RPMI7951 (cell line): ENCODE measurements at regions not wholly inside any gene's neighbourhood (a gene's known extent, or its start where the extent isn't known, plus 50 kb on each side); places are given as distances from the start of the nearest gene placed in this dataset.

Experiments
- DNase-seq: peaks from one replicate; pipeline ENCODE4 v3.0.0-alpha.2; 2012; ENCODE audit warnings: low read depth

GRCh38 chr3:87175732-87176131 lies 51.4 kb upstream of the CHMP2B start:
- DNase-seq, result no peak

- DNase-seq, result no peak
These were observed 53.3 kb upstream of the CHMP2B start for GRCh38 chr3:87173776-87174175.

- no peak for DNase-seq
These were observed 54.0 kb upstream of the CHMP2B start for GRCh38 chr3:87173071-87173470.

DNA sequence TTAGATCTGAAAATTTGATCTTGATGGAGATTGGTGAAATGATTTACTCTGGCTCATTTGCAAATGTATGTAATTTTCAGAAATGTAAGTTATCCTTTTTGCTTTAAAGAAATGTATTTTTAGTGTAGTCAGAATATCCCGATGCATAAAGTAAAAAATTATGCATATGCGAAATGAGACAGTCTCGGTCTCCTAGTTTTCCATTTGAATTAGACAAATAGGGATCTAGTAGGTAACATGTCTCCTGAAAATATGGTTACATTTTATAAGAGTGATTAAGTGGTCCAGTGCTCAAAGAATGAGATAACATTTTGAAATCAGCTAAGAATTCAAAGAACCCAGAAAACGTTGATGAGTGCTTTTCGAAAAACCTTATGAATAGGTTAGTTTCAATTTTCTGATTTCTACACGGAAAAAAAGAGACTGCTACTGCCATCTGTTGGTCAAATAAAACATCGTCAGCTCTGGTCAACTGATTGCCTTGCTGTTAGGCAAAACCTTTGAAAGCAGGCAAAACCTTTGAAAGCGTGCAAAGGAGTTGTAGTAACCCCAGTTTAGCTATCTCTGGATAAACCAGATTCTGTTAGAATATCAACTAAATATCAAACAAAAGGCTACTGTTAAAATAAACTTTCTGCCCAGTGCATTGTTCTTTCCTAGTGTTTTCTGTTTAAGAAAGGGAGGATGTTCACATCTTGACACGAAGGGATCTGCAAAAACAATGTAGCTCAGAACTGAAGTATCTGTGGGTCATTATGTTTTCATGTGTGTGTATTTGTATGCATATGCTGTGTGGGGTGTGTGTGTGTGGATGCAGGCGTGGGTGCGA lies 59.3 kb upstream of the CHMP2B start:
- peak; percentile 58 for DNase-seq

DNA sequence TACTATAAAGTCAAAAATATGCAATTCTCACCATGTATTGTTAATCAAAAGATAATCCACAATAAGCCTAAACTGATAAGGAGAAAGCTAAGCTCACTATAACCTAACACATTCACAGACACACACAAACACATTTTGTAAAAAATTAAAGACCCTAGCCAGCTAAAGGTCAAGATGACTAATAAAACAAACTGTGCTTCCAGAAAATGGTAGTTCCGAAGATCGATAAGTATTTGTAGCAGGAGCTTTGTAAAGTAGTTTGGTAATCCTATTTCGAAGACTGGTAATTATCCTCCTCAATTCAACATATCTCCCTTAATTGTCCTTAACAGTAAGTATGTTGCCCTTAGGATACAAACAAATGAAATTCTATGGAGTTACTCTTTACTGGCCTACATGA lies 62.9 kb upstream of the CHMP2B start:
- DNase-seq, result no peak

- DNase-seq, result no peak
These were observed 65.3 kb upstream of the CHMP2B start for GRCh38 chr3:87161851-87162250.

DNA sequence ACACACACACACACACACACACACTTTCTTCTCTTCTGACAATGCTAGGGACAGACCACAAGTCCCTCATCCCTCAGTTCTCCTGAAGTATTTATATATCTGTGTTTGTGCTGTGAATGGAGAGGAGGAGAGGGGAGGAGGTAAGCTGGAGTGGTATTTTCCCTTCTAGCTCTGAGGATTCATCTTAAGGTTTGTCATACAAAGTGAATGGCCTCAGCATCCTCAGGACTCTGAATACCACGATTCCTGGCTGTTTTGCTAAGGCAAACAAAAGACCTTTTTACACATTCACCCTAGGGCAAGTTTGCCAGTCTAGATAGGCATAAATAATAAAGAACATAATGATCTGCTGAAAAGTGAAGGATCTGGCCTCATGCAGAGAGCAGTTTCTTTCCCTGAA lies 65.7 kb upstream of the CHMP2B start:
- DNase-seq, result no peak

DNA sequence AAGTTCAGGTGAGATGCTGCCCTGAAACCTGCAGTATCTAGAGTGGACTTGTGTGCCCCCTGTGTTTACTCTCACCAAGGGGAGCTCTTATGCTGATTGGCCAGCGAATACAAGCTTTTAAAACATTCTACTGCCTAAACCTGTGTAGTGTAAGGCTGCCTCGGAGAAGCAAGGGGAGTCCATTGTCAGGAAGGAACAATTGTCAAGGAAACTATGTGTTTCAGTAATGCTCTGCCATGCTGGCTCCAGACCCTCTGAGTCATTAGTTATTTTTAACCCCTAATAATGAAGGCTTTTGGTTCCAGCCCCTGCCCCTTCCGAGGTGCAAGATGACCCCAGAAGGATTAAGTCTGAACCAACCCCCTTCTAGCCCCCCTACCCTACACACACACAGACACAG lies 66.1 kb upstream of the CHMP2B start:
- no peak for DNase-seq

DNA sequence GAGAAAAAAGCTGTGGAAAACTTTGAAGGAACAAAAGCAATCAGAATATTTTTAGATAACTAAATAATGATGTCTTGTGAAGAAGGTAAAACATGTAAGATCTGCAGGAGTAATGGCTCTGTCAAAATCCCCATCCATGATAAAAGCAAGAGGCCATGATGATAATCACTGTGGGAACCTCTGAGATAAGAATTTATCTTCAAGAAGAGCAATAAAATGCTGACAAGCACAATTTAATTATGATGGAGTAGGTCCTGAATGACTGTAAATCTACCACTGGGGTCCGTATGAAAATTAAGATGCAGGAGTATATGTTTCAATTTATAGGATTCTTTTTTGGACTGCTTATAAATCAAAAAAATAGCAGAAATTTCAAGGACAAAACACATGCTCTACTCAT lies 68.3 kb upstream of the CHMP2B start:
- no peak for DNase-seq

- no peak for DNase-seq
These were observed 79.1 kb upstream of the CHMP2B start for GRCh38 chr3:87148020-87148419.

DNA sequence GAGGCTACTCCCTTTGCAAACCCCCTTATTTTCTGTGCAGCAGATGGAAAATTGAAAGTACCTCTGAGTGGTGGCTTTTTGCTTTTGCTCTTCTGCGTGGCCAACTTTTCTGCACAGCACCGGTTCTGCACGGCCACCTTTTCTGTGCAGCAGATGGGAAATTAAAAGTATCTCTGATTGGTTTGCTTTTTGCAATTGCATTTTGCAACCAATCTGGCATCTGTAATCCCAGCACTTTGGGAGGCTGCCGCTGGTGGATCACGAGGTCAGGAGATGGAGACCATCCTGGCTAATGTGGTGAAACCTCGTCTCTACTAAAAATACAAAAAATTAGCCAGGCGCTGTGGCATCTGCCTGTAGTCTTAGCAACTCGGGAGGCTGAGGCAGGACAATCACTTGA lies 79.5 kb upstream of the CHMP2B start:
- DNase-seq, result no peak

GRCh38 chr3:87145553-87145952 lies 81.6 kb upstream of the CHMP2B start:
- peak; percentile 40 for DNase-seq

GRCh38 chr3:87136066-87136596 lies 91.0 kb upstream of the CHMP2B start:
- no peak for DNase-seq

DNA sequence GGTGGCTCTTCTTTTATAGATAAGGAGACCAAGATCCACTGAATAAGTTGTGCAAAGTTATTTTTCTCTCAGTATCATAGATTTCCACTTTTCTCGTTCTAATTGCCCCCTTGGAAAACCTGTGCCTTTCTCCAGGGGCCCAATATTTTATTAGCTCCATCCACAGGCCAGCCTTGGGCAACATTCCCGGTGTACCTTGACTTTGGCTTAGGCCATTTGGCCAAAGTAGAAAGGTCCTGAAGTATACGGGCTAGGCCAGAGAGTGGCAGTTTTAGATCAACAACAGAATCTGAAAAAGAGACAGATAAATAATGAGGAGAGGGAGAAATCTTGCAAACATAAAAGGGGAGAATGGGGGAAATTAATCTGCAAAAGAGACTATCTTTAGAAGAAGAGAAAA lies 91.7 kb upstream of the CHMP2B start:
- no peak for DNase-seq

DNA sequence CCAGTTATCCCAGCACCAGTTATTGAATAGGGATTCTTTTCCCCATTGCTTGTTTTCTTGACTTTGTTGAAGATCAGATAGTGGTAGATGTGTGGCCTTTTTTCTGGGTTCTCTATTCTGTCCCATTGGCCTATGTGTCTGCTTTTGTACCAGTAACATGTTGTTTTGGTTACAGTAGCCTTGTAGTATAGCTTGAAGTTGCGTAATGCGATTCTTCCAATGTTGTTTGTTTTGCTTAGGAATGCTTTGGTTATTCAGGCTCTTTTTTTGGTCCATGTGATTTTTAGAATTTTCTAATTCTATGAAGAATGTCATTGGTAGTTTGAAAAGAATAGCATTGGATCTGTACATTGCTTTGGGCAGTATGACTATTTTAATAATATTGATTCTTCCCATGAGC lies 94.3 kb upstream of the CHMP2B start:
- DNase-seq, result no peak

GRCh38 chr3:87128006-87128405 lies 99.1 kb upstream of the CHMP2B start:
- no peak for DNase-seq

GRCh38 chr3:87127281-87127680 lies 99.8 kb upstream of the CHMP2B start:
- peak; percentile 22 for DNase-seq

DNA sequence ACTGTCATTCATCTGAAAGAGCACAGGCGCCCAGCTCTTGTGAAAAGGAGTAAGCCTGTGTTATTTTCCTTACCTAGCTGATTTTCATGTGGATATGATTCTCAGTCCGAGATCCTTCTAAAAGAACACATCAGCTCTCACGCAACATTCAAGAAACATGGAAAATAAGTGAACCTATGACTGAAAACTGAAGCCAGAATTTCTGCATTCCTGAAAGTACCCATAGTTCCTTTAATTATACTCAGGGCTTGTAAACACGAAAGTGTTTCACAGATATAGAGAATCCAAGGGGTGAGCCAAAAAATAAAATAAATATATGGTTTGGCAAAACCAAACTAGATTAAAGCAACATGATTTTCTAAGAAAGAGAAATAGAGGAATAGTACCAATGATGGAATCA lies 100.8 kb upstream of the CHMP2B start:
- no peak for DNase-seq

DNA sequence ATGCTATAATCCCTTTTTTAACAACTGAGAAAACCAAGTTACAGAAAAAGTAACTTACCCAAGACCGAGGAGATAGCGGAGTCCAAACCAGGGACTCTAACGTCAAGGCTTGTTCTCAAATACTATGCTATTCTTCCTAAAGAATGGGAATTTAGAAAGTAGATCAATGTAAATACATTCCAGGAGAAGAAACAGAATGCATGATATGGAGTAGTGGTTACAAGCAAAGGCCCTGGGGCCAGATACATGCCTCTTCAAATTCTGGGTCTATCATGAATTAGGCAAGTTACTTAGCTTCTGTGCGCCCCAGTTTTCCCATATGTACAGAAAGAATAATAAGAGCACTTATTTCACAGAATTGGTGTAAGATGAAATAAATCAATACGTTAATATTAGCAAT lies 102.0 kb upstream of the CHMP2B start:
- DNase-seq, result no peak

GRCh38 chr3:87122766-87123165 lies 104.3 kb upstream of the CHMP2B start:
- DNase-seq, result no peak

DNA sequence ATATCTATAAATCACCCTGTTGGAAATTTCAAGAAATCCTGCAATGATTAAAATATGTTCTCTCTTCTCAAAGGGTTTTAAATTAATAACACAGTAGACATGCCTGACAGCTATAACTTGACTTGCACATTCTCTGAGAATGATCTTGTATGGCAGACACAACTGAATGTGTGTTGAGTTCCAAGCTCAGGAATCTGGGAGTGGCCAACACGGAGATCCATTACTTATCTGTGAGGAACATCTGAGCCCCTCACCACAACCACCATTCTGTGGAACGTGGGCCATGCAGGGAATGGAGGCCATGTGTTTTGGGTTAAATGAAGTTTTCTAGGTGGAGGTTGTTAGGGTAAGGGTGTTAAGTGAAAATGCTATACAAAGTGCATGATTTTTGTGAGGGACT lies 105.3 kb upstream of the CHMP2B start:
- DNase-seq, result no peak

DNA sequence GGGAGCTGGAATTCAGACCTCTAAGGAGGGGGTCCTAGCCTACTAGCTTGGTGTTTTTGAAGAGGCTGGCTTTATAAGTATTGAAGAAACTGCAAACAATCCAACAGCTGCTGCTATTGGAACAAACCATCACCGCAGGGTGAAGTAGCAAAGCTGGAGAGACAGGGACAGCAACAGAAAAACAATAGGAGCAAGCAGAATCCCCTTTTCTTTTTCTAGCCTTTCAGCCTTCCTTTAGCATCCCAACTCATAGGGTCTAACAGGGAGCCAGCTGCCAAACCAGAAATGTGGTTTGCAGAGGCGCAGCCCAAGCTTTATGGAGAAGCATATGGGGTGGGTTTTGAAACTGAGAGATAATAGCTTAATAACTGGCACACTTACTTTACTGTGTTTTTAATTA lies 106.2 kb upstream of the CHMP2B start:
- no peak for DNase-seq

DNA sequence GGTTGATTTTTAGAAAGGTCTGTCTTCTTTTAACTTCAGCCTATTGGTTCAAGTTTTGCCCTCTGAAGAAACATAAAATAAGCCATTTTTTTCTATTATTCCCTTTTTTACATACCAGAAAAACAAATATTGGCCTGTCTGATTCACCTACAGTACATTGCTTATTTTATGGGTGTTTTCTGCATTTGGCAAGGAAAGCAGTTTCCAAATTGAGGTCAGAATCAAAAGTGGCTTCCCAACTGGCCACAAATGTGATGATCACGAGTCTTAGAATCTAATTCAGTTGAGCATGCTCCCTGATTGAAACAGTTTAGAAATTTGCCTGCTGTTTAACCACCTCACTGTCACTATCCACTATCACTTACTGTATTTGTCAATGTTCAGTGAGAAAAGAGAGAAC lies 106.9 kb upstream of the CHMP2B start:
- no peak for DNase-seq

DNA sequence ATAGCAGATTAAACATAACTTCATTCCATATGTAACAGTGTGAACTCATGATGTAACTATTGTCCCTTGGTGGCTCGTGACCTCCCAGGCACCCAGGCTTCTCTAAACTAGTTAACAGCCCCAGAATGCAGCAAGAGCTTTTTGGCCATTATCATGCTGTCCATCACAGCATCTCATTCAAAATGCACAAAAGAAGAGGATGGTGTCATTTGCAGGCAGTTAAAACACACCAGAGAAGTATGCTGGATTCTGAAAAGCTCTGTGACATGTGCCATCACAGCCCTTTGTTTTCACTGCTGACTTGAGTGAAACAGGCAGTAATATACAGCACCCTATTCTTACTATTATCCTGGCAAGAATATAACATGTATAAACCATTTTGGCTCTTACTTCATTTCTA lies 117.6 kb upstream of the CHMP2B start:
- DNase-seq, result no peak
